ENCODE measurements at regions not wholly inside any gene's neighbourhood (a gene's known extent, or its start where the extent isn't known, plus 50 kb on each side); places are given as distances from the start of the nearest gene placed in this dataset.

DNA sequence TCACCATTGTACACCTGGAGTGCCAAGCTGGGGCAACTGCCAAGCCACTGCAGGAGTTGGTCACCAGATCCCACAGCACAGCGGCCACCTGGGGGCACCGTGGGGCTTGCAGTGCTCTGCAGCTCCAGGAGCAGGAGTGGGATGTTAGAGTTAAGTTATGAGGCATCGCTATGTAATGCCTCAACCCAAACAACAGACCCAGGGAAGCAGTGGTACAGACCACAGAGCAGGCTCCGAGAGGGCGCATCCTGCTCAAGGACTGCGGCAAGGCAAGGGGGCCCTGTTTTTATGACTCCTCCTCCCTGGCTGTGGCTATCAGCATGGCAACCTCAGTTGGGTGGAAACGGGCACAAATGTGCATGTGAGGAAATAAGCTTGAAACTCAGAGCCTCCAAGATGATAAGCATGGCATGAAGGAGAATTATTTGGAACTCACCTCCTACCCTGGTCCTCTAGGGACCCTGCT lies 63.1 kb downstream of the ARL6IP4 start (continued):
- TF ChIP-seq NKX3-1 (CRISPR knock-in tag; IDR thresholded peaks at IDR 0.05) = no peak
- TF ChIP-seq CTCF (CRISPR knock-in tag; IDR thresholded peaks at IDR 0.05) = peak; percentile 93
- no peak for TF ChIP-seq TARDBP (CRISPR knock-in tag; IDR thresholded peaks at IDR 0.05)
- 0 out of 2 replicates have a peak, but pooled peaks have one; percentile 18 for TF ChIP-seq ETV5 (CRISPR knock-in tag; IDR thresholded peaks at IDR 0.05; ENCODE audit: borderline replicate concordance)
- TF ChIP-seq ZNF382 (CRISPR knock-in tag; IDR thresholded peaks at IDR 0.05; ENCODE audit: borderline replicate concordance) = no peak
- TF ChIP-seq ZBTB2 (CRISPR knock-in tag; IDR thresholded peaks at IDR 0.05; ENCODE audit: low read depth) = no peak
- no peak for TF ChIP-seq MED8 (CRISPR knock-in tag; IDR thresholded peaks at IDR 0.05; ENCODE audit: insufficient replicate concordance)
- no peak for TF ChIP-seq ZBTB3 (CRISPR knock-in tag; IDR thresholded peaks at IDR 0.05; ENCODE audit: borderline replicate concordance, low read depth)
- peak; percentile 71 for TF ChIP-seq XRCC5 (optimal IDR thresholded peaks at IDR 0.05; ENCODE audit: low read length)
- no peak for TF ChIP-seq POLR2A (IDR thresholded peaks at IDR 0.05; ENCODE audit: insufficient read depth in 1 of 2, low read depth in 2 of 2, low read length in 2 of 2)
- TF ChIP-seq, protein P1, sequence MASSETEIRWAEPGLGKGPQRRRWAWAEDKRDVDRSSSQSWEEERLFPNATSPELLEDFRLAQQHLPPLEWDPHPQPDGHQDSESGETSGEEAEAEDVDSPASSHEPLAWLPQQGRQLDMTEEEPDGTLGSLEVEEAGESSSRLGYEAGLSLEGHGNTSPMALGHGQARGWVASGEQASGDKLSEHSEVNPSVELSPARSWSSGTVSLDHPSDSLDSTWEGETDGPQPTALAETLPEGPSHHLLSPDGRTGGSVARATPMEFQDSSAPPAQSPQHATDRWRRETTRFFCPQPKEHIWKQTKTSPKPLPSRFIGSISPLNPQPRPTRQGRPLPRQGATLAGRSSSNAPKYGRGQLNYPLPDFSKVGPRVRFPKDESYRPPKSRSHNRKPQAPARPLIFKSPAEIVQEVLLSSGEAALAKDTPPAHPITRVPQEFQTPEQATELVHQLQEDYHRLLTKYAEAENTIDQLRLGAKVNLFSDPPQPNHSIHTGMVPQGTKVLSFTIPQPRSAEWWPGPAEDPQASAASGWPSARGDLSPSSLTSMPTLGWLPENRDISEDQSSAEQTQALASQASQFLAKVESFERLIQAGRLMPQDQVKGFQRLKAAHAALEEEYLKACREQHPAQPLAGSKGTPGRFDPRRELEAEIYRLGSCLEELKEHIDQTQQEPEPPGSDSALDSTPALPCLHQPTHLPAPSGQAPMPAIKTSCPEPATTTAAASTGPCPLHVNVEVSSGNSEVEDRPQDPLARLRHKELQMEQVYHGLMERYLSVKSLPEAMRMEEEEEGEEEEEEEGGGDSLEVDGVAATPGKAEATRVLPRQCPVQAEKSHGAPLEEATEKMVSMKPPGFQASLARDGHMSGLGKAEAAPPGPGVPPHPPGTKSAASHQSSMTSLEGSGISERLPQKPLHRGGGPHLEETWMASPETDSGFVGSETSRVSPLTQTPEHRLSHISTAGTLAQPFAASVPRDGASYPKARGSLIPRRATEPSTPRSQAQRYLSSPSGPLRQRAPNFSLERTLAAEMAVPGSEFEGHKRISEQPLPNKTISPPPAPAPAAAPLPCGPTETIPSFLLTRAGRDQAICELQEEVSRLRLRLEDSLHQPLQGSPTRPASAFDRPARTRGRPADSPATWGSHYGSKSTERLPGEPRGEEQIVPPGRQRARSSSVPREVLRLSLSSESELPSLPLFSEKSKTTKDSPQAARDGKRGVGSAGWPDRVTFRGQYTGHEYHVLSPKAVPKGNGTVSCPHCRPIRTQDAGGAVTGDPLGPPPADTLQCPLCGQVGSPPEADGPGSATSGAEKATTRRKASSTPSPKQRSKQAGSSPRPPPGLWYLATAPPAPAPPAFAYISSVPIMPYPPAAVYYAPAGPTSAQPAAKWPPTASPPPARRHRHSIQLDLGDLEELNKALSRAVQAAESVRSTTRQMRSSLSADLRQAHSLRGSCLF (CRISPR knock-in tag; IDR thresholded peaks at IDR 0.05; ENCODE audit: borderline replicate concordance) = no peak
- no peak for TF ChIP-seq TAF1 (CRISPR knock-in tag; IDR thresholded peaks at IDR 0.05)
- TF ChIP-seq, protein P2, sequence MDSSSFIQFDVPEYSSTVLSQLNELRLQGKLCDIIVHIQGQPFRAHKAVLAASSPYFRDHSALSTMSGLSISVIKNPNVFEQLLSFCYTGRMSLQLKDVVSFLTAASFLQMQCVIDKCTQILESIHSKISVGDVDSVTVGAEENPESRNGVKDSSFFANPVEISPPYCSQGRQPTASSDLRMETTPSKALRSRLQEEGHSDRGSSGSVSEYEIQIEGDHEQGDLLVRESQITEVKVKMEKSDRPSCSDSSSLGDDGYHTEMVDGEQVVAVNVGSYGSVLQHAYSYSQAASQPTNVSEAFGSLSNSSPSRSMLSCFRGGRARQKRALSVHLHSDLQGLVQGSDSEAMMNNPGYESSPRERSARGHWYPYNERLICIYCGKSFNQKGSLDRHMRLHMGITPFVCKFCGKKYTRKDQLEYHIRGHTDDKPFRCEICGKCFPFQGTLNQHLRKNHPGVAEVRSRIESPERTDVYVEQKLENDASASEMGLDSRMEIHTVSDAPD (CRISPR knock-in tag; IDR thresholded peaks at IDR 0.05) = no peak
- no peak for TF ChIP-seq ZNF720 (CRISPR knock-in tag; IDR thresholded peaks at IDR 0.05)
- no peak for TF ChIP-seq ZNF503 (CRISPR knock-in tag; IDR thresholded peaks at IDR 0.05)
- TF ChIP-seq, protein P3, sequence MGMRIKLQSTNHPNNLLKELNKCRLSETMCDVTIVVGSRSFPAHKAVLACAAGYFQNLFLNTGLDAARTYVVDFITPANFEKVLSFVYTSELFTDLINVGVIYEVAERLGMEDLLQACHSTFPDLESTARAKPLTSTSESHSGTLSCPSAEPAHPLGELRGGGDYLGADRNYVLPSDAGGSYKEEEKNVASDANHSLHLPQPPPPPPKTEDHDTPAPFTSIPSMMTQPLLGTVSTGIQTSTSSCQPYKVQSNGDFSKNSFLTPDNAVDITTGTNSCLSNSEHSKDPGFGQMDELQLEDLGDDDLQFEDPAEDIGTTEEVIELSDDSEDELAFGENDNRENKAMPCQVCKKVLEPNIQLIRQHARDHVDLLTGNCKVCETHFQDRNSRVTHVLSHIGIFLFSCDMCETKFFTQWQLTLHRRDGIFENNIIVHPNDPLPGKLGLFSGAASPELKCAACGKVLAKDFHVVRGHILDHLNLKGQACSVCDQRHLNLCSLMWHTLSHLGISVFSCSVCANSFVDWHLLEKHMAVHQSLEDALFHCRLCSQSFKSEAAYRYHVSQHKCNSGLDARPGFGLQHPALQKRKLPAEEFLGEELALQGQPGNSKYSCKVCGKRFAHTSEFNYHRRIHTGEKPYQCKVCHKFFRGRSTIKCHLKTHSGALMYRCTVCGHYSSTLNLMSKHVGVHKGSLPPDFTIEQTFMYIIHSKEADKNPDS (CRISPR knock-in tag; IDR thresholded peaks at IDR 0.05) = no peak
- TF ChIP-seq ZFP1 (CRISPR knock-in tag; IDR thresholded peaks at IDR 0.05) = no peak

Data from HepG2 (cell line).